Peyer's patch (tissue), 4 donors: ENCODE measurements at regions not wholly inside any gene's neighbourhood (a gene's known extent, or its start where the extent isn't known, plus 50 kb on each side); places are given as distances from the start of the nearest gene placed in this dataset.

Experiments used
- POLR2A ChIP-seq, 2 donors: fragments of 450-650 bp; IDR thresholded peaks; one replicate each; pipeline ENCODE4 v1.5.1; 2017; ENCODE audit warnings: antibody characterized with exemption in 2 of 2, mild to moderate bottlenecking in 2 of 2, moderate library complexity in 2 of 2
- TF ChIP-seq, protein P1 (sequence below), 6 experiments: fragments of 450-650 bp in 4 of 6; fragments of 200-600 bp in 2 of 6; sonication (generic) in 1 of 6; IDR thresholded peaks; one replicate each; pipeline ENCODE4 v1.5.1; 2017 to 2019; ENCODE audit warnings: antibody characterized with exemption in 6 of 6, mild to moderate bottlenecking in 3 of 6, moderate library complexity in 1 of 6

DNA sequence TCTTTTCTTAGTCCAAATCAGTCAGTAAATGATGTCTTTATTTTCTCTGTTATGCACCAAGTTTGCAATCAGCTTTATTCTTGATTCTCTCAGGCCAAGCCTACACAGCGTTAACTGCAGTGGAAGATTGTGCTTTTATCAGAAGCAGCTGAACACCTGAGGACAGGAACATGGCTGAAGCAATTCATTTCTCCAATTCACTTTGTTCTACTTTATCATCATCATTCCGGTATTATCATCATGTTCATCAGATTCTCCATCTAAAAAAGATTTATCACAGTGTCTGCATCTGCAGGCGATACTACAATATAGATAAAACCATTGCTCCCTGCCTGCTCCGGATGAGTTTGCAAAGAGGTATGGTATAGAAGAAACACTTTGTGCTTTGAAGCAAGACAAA, 68.1 kb upstream of the STMND1 start:
- TF ChIP-seq, protein P1, sequence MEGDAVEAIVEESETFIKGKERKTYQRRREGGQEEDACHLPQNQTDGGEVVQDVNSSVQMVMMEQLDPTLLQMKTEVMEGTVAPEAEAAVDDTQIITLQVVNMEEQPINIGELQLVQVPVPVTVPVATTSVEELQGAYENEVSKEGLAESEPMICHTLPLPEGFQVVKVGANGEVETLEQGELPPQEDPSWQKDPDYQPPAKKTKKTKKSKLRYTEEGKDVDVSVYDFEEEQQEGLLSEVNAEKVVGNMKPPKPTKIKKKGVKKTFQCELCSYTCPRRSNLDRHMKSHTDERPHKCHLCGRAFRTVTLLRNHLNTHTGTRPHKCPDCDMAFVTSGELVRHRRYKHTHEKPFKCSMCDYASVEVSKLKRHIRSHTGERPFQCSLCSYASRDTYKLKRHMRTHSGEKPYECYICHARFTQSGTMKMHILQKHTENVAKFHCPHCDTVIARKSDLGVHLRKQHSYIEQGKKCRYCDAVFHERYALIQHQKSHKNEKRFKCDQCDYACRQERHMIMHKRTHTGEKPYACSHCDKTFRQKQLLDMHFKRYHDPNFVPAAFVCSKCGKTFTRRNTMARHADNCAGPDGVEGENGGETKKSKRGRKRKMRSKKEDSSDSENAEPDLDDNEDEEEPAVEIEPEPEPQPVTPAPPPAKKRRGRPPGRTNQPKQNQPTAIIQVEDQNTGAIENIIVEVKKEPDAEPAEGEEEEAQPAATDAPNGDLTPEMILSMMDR (IDR thresholded peaks at IDR 0.05), result no peak
- no peak for TF ChIP-seq POLR2A (IDR thresholded peaks at IDR 0.05)
